DMS79 (cell line): ENCODE measurements at regions not wholly inside any gene's neighbourhood (a gene's known extent, or its start where the extent isn't known, plus 50 kb on each side); places are given as distances from the start of the nearest gene placed in this dataset.

ENCODE experiments used
- DNase-seq: peaks from one replicate; lab custom pipeline; 2025; lab: John Stamatoyannopoulos, UW

DNA sequence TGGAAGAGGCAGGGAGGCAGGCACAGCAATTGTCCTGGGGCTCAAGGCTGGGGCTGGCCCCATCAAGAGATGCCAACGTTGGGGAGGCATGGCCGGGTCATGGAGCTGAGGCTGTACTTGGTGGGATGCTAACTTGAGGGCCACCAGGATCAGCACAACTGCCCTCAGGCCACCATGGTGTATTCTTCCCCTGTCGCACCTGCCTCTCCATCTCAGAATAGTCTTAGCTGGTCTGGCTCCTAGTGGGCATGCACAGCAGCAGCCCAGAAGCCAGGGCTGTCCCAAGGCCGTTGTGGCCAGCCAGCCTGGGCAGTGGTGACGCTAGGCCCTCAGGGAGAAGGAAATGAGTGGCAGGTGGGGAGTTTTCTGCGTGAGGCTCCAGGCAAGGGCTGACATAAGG lies 91.3 kb downstream of the DHCR7 start:
- DNase-seq, result no peak

- DNase-seq, result no peak
These were observed 91.8 kb downstream of the DHCR7 start for GRCh38 chr11:71356280-71356876.

DNA sequence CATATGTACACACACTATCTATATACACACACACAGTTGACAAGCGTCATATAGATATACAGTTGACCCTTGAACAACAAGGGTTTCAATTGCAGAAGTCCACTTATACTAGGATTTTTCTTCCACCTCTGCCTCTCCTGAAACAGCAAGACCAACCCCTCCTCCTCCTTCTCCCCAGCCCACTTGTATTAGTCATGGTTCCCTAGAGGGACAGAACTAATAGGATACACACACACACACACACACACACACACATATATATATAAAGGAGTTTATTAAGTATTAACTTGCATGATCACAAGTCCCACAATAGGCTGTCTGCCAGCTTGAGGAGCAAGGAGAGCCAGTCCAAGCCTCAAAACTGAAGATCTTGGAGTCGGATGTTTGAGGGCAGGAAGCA lies 92.9 kb downstream of the DHCR7 start:
- DNase-seq, result no peak

GRCh38 chr11:71354394-71355105 lies 93.6 kb downstream of the DHCR7 start:
- no peak for DNase-seq

DNA sequence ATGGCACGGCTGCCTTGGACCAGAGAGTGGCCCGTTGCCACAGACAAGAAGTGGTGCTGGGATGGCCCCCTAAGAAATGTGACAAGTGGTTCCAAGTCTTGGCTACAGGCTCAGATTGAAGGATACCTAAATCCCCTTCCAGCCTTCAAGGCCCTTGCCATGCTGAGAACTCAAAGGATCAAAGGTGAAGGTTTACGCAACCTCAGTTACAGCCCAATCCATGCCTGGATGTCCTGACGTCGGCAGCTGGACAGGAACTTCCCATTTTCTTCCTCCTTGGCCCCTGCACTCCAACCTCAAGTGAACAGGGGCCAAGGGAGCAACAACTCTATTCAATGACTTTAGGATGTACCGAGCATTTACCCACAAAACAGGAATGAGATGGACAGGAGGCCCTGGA lies 95.4 kb downstream of the DHCR7 start:
- no peak for DNase-seq

- no peak for DNase-seq
These were observed 96.0 kb downstream of the DHCR7 start for GRCh38 chr11:71352226-71352625.

- DNase-seq, result no peak
These were observed 97.2 kb upstream of the SHANK2 start for GRCh38 chr11:71349627-71350026.

DNA sequence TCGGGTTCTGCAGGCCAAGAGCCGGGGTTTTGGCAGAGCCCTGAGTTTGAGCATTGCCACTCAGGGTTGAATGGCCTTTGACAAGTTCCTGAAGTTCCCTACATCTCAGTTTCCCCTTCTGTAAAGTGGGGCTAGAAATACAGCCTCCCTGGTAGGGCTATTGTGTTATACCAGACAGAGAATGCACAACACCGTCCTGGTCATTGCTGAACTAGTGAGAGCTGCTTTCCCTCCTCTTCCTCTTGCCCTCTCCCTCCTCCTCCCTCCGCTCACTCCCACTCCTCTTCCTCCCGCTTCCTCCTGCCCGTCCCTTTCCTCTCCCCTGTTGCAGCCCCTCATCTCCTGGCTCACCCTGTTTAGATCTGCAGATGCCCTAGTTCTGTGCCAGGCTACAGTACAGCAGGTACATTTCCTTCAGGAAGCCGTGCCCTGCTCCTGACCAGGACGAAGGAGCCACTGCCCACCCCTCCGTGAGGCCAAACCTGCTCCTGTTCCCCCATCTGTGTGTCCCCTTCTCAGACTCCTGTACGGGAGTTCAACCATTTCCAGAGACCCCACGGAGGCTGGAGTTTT lies 91.5 kb upstream of the SHANK2 start:
- no peak for DNase-seq

DNA sequence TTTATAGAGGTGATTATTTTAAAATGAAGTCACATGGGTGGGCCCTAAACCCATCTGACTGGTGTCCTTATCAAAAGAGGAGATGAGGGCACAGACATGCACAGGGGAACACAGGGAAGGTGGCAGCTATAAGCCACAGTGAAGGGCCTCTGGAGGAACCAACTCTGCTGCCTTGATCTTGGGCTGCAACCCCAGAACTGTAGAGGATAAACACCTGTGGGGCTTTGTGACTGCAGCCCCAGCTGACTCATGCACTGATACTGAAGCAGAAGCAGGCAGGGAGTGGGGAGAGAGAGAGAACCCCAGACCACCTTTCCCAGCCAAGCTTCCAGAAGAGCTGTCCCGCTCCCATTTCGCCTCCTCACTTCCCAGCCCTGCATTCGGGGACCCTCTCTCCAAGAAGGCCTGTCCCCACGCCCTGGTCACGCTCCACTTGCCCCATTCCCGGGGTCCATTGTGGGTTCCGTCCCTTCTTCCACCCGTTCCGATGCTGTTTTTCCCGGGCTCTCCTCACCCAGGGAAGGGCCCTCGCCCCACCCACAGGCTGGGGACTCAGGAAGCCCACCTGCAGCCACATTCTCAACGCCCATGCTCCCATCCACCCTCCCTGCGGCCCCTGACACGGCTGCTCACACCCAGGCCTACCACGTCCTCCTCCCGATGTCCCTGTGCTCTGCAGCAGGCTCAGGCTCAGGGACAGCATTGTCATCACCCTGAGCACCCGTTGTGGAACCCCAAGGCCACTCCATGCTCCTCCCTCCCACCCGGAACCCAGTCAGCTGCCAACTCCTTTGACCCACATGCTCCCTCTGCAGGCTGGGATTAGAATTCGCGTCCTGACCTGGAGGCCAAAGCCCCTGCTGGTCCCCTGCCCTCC lies 90.8 kb upstream of the SHANK2 start:
- DNase-seq, result no peak

DNA sequence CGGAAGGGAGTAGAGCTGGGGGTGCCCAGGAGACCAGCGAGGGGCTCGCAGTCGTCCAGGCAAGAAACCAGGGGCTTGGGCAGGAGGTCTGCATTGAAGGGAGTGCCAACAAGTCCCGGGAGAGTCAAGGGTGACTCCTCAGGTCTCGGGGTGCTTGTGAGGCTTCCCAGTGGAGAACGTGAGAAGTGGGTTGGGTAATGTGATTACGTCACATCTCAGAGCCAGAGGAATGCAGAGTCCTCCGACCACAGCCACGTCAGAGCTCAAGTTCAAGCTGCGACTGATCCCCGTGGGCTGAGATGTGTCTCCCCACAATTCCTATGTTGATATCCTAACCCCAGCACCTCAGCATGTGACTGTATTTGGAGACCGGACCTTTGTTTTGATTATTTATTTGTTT lies 89.7 kb upstream of the SHANK2 start:
- no peak for DNase-seq

- no peak for DNase-seq
These were observed 89.2 kb upstream of the SHANK2 start for GRCh38 chr11:71341596-71341995.

DNA sequence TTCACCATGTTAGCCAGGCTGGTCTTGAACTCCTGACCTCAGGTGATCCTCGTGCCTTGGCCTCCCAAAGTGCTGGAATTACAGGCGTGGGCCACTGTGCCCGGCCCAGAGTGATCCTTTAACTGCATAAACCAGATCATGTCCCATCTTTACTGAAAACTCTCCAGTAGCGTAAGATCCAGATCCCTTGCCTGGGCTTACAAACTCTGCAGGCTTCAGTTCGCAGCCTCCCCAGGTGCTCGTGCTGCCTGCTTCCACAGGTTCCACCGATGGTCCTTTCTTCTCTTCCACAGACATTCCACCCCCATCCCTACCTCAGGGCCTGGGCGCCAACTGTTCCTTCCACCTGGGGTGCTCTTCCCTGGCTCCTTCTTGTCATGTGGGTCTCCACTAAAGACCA lies 88.8 kb upstream of the SHANK2 start:
- DNase-seq, result no peak

DNA sequence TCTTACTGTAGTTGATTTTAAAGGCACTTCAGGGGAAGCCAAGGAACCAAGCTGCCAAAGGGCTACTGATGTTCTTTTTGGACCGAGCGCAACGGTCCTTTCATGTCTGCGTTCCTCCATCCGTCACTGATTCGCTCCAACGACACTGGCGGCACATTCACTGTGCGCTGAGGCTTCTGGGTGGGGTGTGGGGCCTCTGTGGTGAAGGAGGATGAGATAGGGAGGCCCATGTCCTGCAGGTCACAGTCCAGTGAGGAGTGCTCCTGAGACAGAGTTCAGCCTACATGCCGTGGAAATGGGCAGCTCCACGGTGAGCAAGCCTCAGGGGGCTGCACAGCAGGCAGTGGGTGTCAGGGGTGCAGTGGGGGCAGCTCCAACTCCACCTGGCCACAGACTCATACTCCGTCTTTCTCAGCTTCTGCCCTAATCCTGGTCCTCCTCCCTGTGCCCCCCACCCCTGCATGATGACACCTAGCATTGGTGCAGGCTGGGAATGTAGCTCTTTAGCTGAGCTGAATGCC lies 87.8 kb upstream of the SHANK2 start:
- DNase-seq, result no peak

DNA sequence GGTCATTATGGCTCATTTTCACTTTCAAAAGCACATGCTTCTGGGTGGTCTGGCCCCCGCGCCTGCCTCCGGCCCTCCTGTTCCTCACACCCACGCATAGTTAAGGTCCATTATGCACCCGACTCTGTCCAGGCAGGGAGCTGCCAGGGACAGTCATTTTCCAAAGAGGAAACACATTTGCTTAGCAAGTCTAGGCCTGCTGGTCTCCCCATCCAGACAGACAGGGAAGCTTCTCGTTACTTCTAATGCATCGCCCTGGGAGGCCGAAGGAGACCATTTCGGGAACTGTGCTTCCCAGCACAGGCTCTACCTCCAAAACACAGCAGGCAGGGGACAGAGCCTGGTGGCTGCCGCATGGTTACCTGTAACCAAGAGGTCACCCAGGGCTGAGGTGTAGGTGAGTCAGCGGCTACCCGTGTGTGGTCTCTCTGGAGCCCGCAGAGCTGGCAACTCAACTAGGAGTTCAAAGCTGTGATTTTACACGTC lies 87.1 kb upstream of the SHANK2 start:
- DNase-seq, result no peak

DNA sequence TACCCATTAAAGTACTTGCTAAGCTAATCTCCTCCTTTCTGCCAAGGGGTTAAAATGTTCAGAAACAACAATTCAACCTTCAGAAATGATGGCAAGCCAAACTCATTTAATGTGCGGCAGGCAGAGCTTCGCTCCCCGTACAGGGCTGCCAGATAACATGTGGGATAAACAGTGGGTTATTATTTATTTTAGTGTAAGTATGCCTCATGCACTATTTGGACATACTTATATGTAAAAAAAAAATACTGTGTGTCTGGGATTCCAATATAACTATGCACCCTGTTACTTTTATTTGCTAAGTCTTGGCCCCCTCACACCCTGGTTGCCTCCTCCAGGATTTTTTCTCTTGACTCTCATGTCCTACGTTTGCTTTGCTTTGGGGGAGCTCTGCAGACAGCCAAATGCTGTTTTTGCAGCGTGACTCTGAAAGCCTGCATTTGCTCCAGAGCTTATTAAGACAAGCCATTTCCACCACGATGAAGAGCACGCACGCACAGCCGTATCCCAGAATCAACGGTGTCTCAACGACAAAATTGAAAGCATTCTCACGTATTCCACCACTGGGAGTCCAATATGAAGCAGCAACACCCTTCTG lies 86.5 kb upstream of the SHANK2 start:
- no peak for DNase-seq

DNA sequence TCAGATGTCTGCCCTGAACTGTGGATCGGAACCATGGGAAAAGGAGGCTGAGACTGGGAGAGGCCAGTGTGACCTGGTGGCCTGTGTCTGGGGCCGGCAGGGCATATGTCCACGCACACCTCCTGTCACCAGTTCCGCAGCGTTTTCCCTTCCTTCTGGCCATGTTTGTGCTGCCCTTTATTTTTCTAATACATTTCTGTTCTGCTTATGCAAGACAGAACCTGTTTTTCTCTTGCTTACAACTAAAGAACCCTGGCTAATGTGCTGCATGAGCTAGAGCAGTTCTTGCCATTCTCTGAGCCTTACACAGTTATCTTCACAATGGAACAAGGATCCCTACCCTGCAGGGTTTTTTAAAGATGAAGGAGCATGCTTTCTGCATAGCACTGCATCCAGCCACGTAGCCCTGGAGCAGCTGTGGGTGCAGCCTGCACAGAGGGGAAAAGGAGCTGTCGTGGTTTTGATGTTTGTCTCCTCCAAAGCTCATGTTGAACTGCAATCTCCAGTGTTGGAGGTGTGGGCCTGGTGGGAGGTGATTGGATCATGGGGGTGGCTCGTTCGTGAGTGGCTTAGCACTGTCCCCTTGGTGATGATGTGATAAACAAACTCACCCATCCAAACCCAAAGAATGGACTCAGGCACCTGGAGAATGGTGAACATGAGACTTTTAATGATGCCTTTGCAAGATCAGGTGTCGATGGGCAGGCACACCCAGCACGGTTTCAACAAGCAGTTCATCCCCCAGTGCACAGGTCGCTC lies 84.8 kb upstream of the SHANK2 start:
- DNase-seq, result peak; percentile 17

DNA sequence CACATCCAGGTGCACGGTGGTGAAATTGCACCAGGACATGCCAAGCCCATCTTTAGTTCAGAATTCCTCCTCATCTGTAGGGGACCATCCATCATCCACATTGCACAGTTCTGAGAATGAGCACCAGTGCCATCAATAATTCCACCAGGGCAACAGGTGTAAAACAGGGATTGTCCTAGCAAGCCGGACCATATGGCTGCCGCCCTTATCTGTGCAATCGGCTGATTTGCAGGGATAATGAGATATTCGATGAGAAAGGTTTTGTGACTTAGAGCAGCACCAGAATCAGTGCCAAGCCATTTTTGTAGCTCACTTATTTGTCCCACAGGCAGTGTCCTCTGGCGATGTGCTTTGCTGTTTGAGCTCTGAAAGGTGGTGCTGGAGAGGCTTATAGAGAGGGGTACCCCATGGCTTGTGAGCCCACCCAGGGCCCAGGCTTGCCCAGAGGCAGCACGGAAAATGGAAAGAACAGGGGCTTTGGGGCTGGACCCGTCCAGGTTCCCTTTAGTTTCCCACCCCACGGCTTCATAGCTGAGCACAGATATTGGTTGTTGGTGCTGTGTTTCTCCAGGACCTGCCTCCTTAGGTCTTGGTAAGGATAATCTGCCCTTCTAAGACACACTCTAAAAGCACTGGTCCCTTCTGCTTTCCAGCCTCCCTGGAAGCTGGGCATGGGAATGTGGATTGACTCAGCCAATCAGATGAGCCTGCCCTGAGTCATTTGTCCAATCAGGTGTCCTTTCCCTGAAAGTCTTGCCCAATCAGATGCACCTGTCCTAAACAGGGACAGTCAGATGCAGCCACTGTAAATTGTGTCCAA lies 84.0 kb upstream of the SHANK2 start:
- no peak for DNase-seq

DNA sequence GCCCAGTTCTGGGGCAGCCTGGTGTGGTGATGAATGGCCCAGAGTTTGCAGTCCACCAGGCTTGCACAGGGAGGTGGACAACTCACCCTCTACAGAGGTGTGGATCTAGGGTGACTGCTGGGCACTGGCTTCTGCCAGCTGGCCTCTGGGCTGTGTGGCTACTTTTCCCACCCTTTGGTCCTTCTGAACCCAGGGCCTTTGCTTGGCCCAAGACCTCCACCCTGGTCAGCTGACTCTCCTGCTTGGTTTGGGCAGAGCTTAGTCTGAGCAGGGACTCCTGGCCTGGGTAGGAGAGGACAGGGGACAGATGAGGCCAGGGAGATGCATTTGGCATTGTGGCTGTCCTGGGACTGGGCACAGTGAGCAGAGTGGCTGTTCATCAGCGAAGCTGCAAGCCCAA lies 83.0 kb upstream of the SHANK2 start:
- no peak for DNase-seq

DNA sequence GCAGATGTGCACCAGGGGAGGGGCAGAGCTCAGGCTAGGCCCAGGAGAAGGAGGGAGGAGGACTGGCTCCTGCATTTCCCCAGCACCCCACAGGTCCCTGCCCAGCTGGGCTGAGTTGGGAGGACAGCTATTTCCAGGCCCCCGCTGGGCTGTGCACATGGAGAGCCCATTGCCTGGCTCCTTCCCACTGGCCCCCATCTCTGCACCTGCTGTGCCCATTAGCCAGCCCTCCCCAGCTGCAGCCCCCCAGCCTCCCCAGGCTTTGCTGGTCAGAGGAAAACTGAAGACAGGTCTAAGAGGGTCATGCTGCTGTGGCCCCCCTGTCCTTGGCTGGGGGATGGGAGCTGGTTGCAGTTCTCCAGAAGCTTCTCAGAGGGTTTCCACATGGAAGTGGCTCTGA lies 81.8 kb upstream of the SHANK2 start:
- DNase-seq, result no peak

DNA sequence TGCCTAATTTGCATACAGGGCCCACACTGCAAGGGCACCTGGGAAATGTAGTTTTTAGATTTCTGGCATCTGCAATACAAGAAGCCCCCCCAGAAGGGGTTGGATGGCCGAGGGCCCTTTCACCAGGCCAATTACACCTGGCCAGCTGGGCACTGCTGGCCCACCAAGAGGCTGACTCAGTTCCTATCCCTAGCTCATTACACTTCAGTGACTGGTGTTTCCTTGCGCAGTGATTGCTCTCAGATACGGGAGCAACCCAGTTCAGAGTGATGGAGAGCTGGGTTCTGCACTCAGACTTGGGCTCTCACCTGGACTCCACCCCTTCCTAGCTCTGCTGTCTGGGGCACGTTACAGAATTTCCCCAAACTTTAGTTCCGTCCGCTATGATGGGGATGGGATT lies 81.1 kb upstream of the SHANK2 start:
- no peak for DNase-seq
